Prostate gland (tissue), 2 donors: ENCODE measurements at regions not wholly inside any gene's neighbourhood (a gene's known extent, or its start where the extent isn't known, plus 50 kb on each side); places are given as distances from the start of the nearest gene placed in this dataset.
"Not testable (repeated sequence)": the region's sequence is repeated elsewhere in the genome, so short reads cannot be mapped to it uniquely, and the experiment has no call there.

ENCODE experiments used
- POLR2A ChIP-seq: fragments of 450-650 bp; IDR thresholded peaks from one replicate; pipeline ENCODE4 v1.6.1; 2016; ENCODE audit warnings: antibody characterized with exemption, mild to moderate bottlenecking
- TF ChIP-seq, protein P1 (sequence below), 4 experiments: fragments of 200-600 bp in 2 of 4; fragments of 450-650 bp in 2 of 4; sonication (generic) in 2 of 4; IDR thresholded peaks; 1 replicate in 3 of 4; 2 replicates in 1 of 4; pipeline ENCODE4 v1.5.1; 2016 to 2019; ENCODE audit warnings: antibody characterized with exemption in 4 of 4, mild to moderate bottlenecking in 2 of 4, moderate library complexity in 2 of 4

DNA sequence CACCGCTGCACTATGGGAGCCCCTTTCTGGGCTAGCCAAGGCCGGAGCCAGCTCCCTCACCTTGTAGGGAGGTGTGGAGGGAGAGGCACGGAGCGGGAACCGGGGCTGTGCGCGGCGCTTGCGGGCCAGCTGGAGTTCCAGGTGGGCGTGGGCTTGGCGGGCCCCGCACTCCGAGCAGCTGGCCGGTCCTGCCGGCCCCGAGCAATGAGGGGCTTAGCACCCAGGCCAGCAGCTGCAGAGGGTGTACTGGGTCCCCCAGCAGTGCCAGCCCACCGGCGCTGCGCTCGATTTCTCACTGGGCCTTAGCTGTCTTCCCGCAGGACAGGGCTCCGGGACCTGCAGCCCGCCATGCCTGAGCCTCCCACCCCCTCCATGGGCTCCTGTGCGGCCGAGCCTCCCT is 53.3 kb upstream of the NID2 start:
- TF ChIP-seq, protein P1, sequence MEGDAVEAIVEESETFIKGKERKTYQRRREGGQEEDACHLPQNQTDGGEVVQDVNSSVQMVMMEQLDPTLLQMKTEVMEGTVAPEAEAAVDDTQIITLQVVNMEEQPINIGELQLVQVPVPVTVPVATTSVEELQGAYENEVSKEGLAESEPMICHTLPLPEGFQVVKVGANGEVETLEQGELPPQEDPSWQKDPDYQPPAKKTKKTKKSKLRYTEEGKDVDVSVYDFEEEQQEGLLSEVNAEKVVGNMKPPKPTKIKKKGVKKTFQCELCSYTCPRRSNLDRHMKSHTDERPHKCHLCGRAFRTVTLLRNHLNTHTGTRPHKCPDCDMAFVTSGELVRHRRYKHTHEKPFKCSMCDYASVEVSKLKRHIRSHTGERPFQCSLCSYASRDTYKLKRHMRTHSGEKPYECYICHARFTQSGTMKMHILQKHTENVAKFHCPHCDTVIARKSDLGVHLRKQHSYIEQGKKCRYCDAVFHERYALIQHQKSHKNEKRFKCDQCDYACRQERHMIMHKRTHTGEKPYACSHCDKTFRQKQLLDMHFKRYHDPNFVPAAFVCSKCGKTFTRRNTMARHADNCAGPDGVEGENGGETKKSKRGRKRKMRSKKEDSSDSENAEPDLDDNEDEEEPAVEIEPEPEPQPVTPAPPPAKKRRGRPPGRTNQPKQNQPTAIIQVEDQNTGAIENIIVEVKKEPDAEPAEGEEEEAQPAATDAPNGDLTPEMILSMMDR (IDR thresholded peaks at IDR 0.05): not testable (repeated sequence)
- not testable (repeated sequence) for TF ChIP-seq POLR2A
